OCI-M1 (cell line): ENCODE measurements at regions not wholly inside any gene's neighbourhood (a gene's known extent, or its start where the extent isn't known, plus 50 kb on each side); places are given as distances from the start of the nearest gene placed in this dataset.
A peak's percentile ranks its signal among the peaks of the same experiment; 100 is the strongest.

Source experiments
- DNase-seq: peaks from one replicate; lab custom pipeline; 2025; lab: John Stamatoyannopoulos, UW

GRCh38 chr5:155416765-155417164 is 403.2 kb downstream of the KIF4B start:
- no peak for DNase-seq

- no peak for DNase-seq
These were observed 405.5 kb downstream of the KIF4B start for GRCh38 chr5:155418960-155419579.

GRCh38 chr5:155430192-155430591 is 416.6 kb downstream of the KIF4B start:
- no peak for DNase-seq

- no peak for DNase-seq
These were observed 420.7 kb downstream of the KIF4B start for GRCh38 chr5:155434267-155434666.

GRCh38 chr5:155434681-155435080 is 421.1 kb downstream of the KIF4B start:
- DNase-seq = peak; percentile 74

- no peak for DNase-seq
These were observed 428.3 kb downstream of the KIF4B start for GRCh38 chr5:155441849-155442248.

GRCh38 chr5:155451106-155451505 is 437.6 kb downstream of the KIF4B start:
- DNase-seq = no peak

- DNase-seq = no peak
These were observed 442.4 kb downstream of the KIF4B start for GRCh38 chr5:155455791-155456514.

GRCh38 chr5:155459889-155460500 is 446.4 kb downstream of the KIF4B start:
- DNase-seq = no peak

- no peak for DNase-seq
These were observed 447.0 kb downstream of the KIF4B start for GRCh38 chr5:155460501-155460931.

GRCh38 chr5:155461304-155461703 is 447.7 kb downstream of the KIF4B start:
- no peak for DNase-seq

GRCh38 chr5:155466851-155467250 is 453.3 kb downstream of the KIF4B start:
- no peak for DNase-seq

- DNase-seq = no peak
These were observed 457.5 kb downstream of the KIF4B start for GRCh38 chr5:155471027-155471426.

GRCh38 chr5:155472780-155473179 is 459.2 kb downstream of the KIF4B start:
- no peak for DNase-seq

GRCh38 chr5:155475318-155475717 is 461.8 kb downstream of the KIF4B start:
- DNase-seq = no peak

GRCh38 chr5:155480731-155481131 is 467.2 kb downstream of the KIF4B start:
- no peak for DNase-seq

- no peak for DNase-seq
These were observed 467.6 kb downstream of the KIF4B start for GRCh38 chr5:155481182-155481581.

- DNase-seq = no peak
These were observed 468.9 kb downstream of the KIF4B start for GRCh38 chr5:155482428-155482827.

GRCh38 chr5:155485386-155485785 is 471.8 kb downstream of the KIF4B start:
- no peak for DNase-seq

GRCh38 chr5:155489949-155490348 is 476.4 kb downstream of the KIF4B start:
- no peak for DNase-seq

- no peak for DNase-seq
These were observed 478.6 kb downstream of the KIF4B start for GRCh38 chr5:155492191-155492590.

- DNase-seq = no peak
These were observed 491.1 kb downstream of the KIF4B start for GRCh38 chr5:155504606-155505005.

GRCh38 chr5:155507363-155507762 is 493.8 kb downstream of the KIF4B start:
- no peak for DNase-seq
